NCI-H526 (cell line): ENCODE measurements at regions not wholly inside any gene's neighbourhood (a gene's known extent, or its start where the extent isn't known, plus 50 kb on each side); places are given as distances from the start of the nearest gene placed in this dataset.
A peak's percentile ranks its signal among the peaks of the same experiment; 100 is the strongest.
"Not testable (repeated sequence)": the region's sequence is repeated elsewhere in the genome, so short reads cannot be mapped to it uniquely, and the experiment has no call there.

Source experiments
- DNase-seq, 2 experiments: peaks; one replicate each; lab custom pipeline; 2025; lab: John Stamatoyannopoulos, UW

DNA sequence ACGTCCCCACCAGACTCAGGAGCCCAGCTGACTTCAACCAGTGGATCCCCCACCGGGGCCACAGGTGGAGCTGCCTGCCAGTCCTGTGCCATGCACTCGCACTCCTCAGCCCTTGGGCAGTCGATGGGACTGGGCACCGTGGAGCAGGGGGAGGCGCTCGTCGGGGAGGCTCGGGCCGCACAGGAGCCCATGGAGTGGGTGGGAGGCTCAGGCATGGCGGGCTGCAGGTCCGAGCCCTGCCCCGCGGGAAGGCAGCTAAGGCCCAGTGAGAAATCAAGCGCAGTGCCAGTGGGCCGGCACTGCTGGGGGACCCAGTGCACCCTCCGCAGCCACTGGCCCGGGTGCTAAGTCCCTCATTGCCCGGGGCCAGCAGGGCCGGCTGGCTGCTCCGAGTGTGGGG, 52.3 kb upstream of the LRRC30 start:
- DNase-seq = not testable (repeated sequence)

DNA sequence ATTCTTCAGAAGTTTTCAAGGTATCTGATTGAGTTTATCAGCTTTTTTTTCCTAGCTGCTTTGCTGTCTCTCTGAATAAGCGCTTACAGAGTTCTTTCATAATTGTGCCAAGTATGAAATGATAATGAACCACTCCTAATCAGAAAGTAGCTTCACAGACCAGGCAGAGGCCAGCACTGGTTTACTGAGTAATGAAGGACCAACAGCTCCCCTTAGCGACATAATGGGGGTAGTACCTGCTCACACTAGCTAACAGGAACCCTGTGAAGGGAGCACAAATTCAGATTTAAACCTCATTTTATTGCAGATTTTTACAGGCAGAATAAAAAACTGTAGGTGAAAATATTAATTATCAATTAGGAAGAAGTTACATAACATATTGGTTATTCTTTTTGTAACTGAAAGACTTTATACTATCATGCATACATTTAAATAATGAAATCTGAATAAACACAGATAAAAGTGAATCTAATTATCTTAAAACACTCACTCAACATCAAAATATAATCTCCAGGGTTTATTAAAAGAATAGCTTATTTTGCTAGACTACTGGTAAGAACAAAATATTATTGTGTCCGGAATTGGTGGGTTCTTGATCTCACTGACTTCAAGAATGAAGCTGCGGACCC, 53.7 kb upstream of the LRRC30 start:
- DNase-seq = peak; percentile 17 to 59

DNA sequence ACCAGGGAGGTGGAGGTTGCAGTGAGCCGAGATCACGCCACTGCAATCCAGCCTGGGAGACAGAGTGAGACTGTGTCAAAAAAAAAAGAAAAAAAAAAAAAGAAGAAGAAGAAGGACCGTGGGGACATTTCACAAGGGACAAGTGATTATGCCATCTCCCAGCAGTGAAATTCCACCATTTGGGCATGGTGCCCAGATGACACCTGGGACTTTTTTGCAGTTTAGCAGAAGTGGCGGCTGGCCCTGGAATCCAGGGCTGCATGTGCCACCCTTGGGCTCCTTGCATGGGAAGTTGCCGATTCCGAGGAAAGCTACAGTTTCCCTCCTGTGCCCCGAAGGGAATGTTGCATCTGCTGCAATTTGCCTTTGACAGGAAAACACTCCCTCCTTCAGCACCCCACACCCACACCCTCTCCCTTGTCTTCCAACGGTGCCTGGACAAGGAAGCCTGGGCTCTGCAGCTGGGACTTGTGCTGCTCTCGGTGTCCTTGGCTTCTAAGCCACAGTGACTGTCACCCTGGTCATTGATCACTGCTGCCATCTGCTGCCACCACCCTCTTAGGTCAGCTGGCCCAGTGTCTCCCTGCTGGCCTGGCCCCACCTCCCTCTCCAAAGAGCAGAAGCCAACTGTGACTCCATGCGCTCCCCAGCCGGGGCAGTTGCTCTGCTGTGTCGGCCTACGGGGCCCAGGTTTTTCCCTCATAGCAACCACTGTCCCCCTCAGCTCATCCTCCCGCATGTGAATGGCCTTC, 56.4 kb upstream of the LRRC30 start:
- no peak for DNase-seq

DNA sequence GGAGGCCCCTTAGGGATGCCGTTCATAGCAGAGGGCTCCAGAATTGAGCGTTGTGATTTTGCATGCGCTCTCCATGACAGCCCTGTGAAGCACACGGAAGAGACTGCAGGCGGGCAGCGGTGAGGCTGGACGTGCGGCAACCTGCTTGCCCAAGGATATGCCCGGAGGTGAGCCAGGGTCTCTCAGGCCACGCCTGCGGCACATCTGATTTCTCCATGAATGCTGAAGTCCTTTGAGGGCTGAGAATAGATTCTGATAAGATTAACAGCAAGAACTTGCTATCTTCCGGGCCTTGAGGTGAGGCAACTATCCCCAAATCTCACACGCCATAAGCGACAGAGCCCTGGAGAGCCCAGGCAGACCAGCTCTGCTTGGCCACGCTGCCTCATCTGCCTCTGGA, 55.6 kb upstream of the LAMA1 start:
- DNase-seq = no peak

DNA sequence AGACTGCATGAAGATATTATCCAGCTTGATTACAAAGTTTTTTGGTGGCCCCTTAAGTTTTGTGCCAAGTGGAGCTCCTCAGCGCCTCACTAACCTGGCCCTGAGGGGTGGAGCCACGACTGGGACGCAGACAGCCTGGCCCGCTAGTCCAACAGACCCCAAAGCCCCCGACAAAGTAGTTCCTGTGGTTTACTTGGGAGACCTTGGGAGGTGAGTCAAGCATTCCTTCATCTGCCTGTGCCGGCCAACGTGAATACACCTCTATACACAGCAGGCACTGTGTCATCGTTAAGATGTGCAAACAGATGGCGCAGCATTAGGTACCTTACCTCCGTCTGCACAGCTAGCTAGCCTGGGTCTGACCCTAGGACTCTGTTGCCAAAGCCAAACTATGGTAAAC, 55.0 kb upstream of the LAMA1 start:
- DNase-seq = no peak

DNA sequence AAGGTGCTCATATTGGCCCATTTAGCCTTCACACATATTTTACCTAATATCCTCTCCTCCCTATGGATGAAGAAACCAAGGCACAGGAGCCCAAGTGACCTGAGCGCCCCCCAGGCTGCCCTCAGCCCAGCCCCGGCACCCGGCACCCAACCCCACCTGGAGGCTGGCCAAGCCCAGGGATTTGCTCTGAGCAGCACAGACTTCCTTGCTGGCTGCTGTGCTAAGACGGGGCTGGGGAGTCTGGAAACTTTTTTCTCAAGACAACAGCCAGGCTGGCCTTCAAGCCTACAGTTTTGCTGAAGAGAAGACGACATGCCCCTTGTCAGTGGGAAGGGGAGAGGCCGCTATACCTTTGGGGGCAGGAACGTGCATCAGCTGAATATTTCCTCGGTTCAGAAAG, 52.7 kb upstream of the LAMA1 start:
- no peak for DNase-seq

DNA sequence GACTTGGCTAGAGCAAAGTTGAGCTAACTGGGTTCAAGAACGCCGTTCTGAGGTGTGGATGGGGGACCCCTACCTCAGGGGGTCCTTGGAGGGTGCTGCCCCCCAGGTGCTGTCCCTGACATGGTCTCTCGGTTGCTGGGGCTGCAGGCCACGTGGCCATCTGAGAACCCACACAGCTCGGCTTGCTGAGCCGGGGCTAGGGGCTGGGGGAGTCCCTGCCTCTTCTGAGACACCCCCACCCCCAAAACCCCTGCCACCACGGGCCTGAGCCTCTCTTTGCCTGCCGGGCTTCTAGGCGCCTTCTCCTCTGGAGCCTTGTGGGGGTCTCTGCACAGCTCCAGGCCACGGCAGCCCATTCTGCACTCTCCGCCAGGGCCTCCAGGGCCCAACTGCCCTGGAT, 52.0 kb upstream of the LAMA1 start:
- no peak for DNase-seq

DNA sequence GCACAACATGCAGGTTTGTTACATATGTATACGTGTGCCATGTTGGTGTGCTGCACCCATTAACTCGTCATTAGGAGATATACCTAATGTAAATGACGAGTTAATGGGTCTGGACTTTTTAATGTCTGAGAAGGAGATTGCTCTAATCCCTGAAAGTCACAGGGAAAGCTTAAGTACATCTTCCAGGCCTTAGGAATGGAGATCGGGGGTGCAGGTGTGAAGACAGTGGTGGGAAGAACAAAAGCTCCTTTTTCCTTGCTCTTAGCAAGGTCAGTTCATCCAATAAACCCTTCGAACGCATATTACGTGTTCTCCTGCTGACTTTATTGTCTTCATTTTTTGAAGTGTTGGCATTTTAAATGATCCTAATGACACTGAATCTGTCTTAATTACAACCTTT, 50.8 kb upstream of the LAMA1 start:
- DNase-seq = no peak
